AG09309 (cell line): ENCODE measurements at regions not wholly inside any gene's neighbourhood (a gene's known extent, or its start where the extent isn't known, plus 50 kb on each side); places are given as distances from the start of the nearest gene placed in this dataset.

Experiments
- DNase-seq: peaks from one replicate; pipeline ENCODE4 v3.0.0-alpha.2; 2010; ENCODE audit warnings: low read depth
- H3K4me3 ChIP-seq: 2 replicates; pipeline ENCODE4 v1.5.1; 2011; ENCODE audit warnings: mild to moderate bottlenecking, low read depth, low read length, moderate library complexity; ENCODE audit not compliant: control insufficient read depth
- CTCF ChIP-seq: IDR thresholded peaks from 2 replicates; pipeline ENCODE4 v1.5.1; 2011; ENCODE audit warnings: mild to moderate bottlenecking, low read depth, low read length, inconsistent platforms; ENCODE audit not compliant: insufficient read depth, control insufficient read depth; ENCODE audit errors: missing control alignments

- no peak for DNase-seq
- peak; percentile 19 for TF ChIP-seq CTCF
These were observed 213.1 kb downstream of the INSC start for GRCh38 chr11:15327786-15328231.

GRCh38 chr11:15333407-15333806, 218.7 kb downstream of the INSC start:
- DNase-seq, result no peak
- no peak overlapping the region for H3K4me3 ChIP-seq
- no peak for TF ChIP-seq CTCF

More at GRCh38 chr11:15327786-15328231, 213.1 kb downstream of the INSC start:
- no peak overlapping the region for H3K4me3 ChIP-seq

- TF ChIP-seq CTCF, result no peak
- no peak overlapping the region for H3K4me3 ChIP-seq
- DNase-seq, result no peak
These were observed 220.0 kb downstream of the INSC start for GRCh38 chr11:15334766-15335165.

GRCh38 chr11:15336021-15336420, 221.3 kb downstream of the INSC start:
- no peak for DNase-seq
- no peak for TF ChIP-seq CTCF

GRCh38 chr11:15339302-15339701, 224.6 kb downstream of the INSC start:
- TF ChIP-seq CTCF, result no peak
- H3K4me3 ChIP-seq, result no peak overlapping the region
- no peak for DNase-seq

More at GRCh38 chr11:15336021-15336420, 221.3 kb downstream of the INSC start:
- H3K4me3 ChIP-seq, result no peak overlapping the region

GRCh38 chr11:15341587-15341986, 226.9 kb downstream of the INSC start:
- no peak overlapping the region for H3K4me3 ChIP-seq
- no peak for TF ChIP-seq CTCF
- no peak for DNase-seq

GRCh38 chr11:15342163-15342562, 227.4 kb downstream of the INSC start:
- no peak overlapping the region for H3K4me3 ChIP-seq
- no peak for DNase-seq
- no peak for TF ChIP-seq CTCF
